IMR-90 (cell line): ENCODE measurements at regions not wholly inside any gene's neighbourhood (a gene's known extent, or its start where the extent isn't known, plus 50 kb on each side); places are given as distances from the start of the nearest gene placed in this dataset.

Experiments used
- ATAC-seq: fragments of 200-7000 bp; cut with Tn5 transposase; 2 replicates; pipeline ENCODE4 v1.9.1; 2020; ENCODE audit warnings: low read depth, mild to moderate bottlenecking, moderate library complexity
- BruUV-seq: library from RNA; stranded (reverse); fragments of 400-500 nt; replicated peaks from 2 replicates; lab custom pipeline; 2021; lab: Mats Ljungman, UMichigan
- CTCF ChIA-PET: fragments of 300-600 bp; formaldehyde crosslinking; extraction: SDS; loops from one replicate; lab custom pipeline; 2021; ENCODE audit warnings: antibody characterized with exemption; lab: Yijun Ruan, JAX
- POLR2A ChIA-PET: fragments of 300-600 bp; sonication (Branson Sonifier 250); formaldehyde crosslinking; loops from one replicate; lab custom pipeline; 2022; ENCODE audit warnings: antibody characterized with exemption; ENCODE audit not compliant: unreplicated experiment; lab: Charles Lee
- DNase-seq: peaks from one replicate; pipeline ENCODE4 v3.0.0; 2013
- H2AFZ ChIP-seq: replicated peaks from 2 replicates; pipeline ENCODE3; 2013; ENCODE audit warnings: low read length, mild to moderate bottlenecking; ENCODE audit not compliant: poor library complexity
- H2AK5ac ChIP-seq: 2 replicates; pipeline ENCODE4 v1.6.1; 2013; ENCODE audit warnings: low read depth, low read length, inconsistent platforms
- H2AK9ac ChIP-seq: replicated peaks from 2 replicates; pipeline ENCODE3; 2013; ENCODE audit warnings: mild to moderate bottlenecking, low read depth, low read length, moderate library complexity; ENCODE audit not compliant: poor library complexity
- H2BK120ac ChIP-seq: 2 replicates; pipeline ENCODE4 v1.6.1; 2013; ENCODE audit warnings: low read depth, low read length, inconsistent platforms
- H2BK15ac ChIP-seq: 3 replicates; pipeline ENCODE4 v1.6.1; 2013; ENCODE audit warnings: low read depth, low read length, inconsistent platforms
- H2BK20ac ChIP-seq: 2 replicates; pipeline ENCODE4 v1.6.1; 2013; ENCODE audit warnings: low read depth, mild to moderate bottlenecking, inconsistent platforms, low read length, moderate library complexity
- H2BK5ac ChIP-seq: 2 replicates; pipeline ENCODE4 v1.6.1; 2013; ENCODE audit warnings: mild to moderate bottlenecking, low read depth, low read length, inconsistent platforms; ENCODE audit not compliant: poor library complexity, severe bottlenecking
- H3K14ac ChIP-seq: replicated peaks from 2 replicates; pipeline ENCODE4 v1.6.1; 2013; ENCODE audit warnings: low read depth, low read length, inconsistent platforms
- H3K18ac ChIP-seq: 2 replicates; pipeline ENCODE4 v1.6.1; 2013; ENCODE audit warnings: low read depth, low read length, control low read depth
- H3K23ac ChIP-seq: 2 replicates; pipeline ENCODE4 v1.6.1; 2013; ENCODE audit warnings: low read depth, low read length, inconsistent platforms
- H3K27ac ChIP-seq: 2 replicates; pipeline ENCODE4 v1.5.1; 2013; ENCODE audit warnings: mild to moderate bottlenecking, control low read depth, low read length; ENCODE audit not compliant: insufficient read depth
- H3K27me3 ChIP-seq: 2 replicates; pipeline ENCODE4 v1.6.1; 2013; ENCODE audit warnings: low read length; ENCODE audit not compliant: control insufficient read depth, insufficient read depth
- H3K36me3 ChIP-seq: 2 replicates; pipeline ENCODE4 v1.6.1; 2013; ENCODE audit warnings: low read length, mixed read lengths; ENCODE audit not compliant: control insufficient read depth, insufficient read depth
- H3K4ac ChIP-seq: 2 replicates; pipeline ENCODE4 v1.6.1; 2013; ENCODE audit warnings: low read depth, low read length, inconsistent platforms
- H3K4me1 ChIP-seq: 2 replicates; pipeline ENCODE4 v1.6.1; 2013; ENCODE audit warnings: low read length, mixed read lengths; ENCODE audit not compliant: control insufficient read depth, insufficient read depth
- H3K4me2 ChIP-seq: 2 replicates; pipeline ENCODE4 v1.6.1; 2013; ENCODE audit warnings: low read depth, mild to moderate bottlenecking, control low read depth, low read length, moderate library complexity
- H3K4me3 ChIP-seq: 2 replicates; pipeline ENCODE4 v1.5.1; 2013; ENCODE audit warnings: low read depth, mild to moderate bottlenecking, control low read depth, low read length, moderate library complexity; ENCODE audit not compliant: insufficient read depth
- H3K56ac ChIP-seq: 2 replicates; pipeline ENCODE4 v1.6.1; 2013; ENCODE audit warnings: low read length, inconsistent platforms; ENCODE audit not compliant: insufficient read depth; ENCODE audit errors: extremely low read depth
- H3K79me1 ChIP-seq, 2 experiments: 2 replicates each; pipeline ENCODE4 v1.6.1; 2013; ENCODE audit warnings: low read length in 2 of 2, inconsistent platforms in 1 of 2, low read depth in 1 of 2
- H3K9ac ChIP-seq: 2 replicates; pipeline ENCODE4 v1.6.1; 2013; ENCODE audit warnings: low read depth, low read length, control low read depth
- H3K9me1 ChIP-seq: 2 replicates; pipeline ENCODE4 v1.6.1; 2013; ENCODE audit warnings: low read length, inconsistent platforms; ENCODE audit not compliant: insufficient read depth
- H3K9me3 ChIP-seq: 2 replicates; pipeline ENCODE4 v1.6.1; 2013; ENCODE audit warnings: low read length; ENCODE audit not compliant: control insufficient read depth, insufficient read depth
- H4K20me1 ChIP-seq: 2 replicates; pipeline ENCODE4 v1.6.1; 2013; ENCODE audit warnings: low read length, inconsistent platforms; ENCODE audit not compliant: insufficient read depth
- H4K5ac ChIP-seq: 2 replicates; pipeline ENCODE4 v1.6.1; 2013; ENCODE audit warnings: mild to moderate bottlenecking, low read depth, low read length, control low read depth
- H4K8ac ChIP-seq, 2 experiments: 2 replicates each; pipeline ENCODE4 v1.6.1; 2013; ENCODE audit warnings: low read depth in 2 of 2, low read length in 2 of 2, control low read depth in 1 of 2, inconsistent platforms in 1 of 2
- H4K91ac ChIP-seq: 2 replicates; pipeline ENCODE4 v1.6.1; 2013; ENCODE audit warnings: low read depth, low read length, inconsistent platforms; ENCODE audit not compliant: insufficient read depth
- CEBPB ChIP-seq: IDR thresholded peaks from 2 replicates; pipeline ENCODE4 v1.6.1; 2012; ENCODE audit warnings: low read depth, low read length, improper control_type of control experiment
- CHD1 ChIP-seq: IDR thresholded peaks from 2 replicates; pipeline ENCODE4 v1.6.1; 2012; ENCODE audit warnings: low read depth, low read length, improper control_type of control experiment
- CTCF ChIP-seq: conservative IDR thresholded peaks from 2 replicates; pipeline ENCODE4 v1.5.1; 2012; ENCODE audit warnings: mild to moderate bottlenecking, low read depth, low read length, improper control_type of control experiment
- FOS ChIP-seq: fragments of 150-350 bp; IDR thresholded peaks from 2 replicates; pipeline ENCODE4 v1.6.1; 2016; ENCODE audit warnings: low read depth, low read length
- MAFK ChIP-seq: IDR thresholded peaks from 2 replicates; pipeline ENCODE4 v1.6.1; 2012; ENCODE audit warnings: low read depth, low read length, improper control_type of control experiment
- MAZ ChIP-seq: IDR thresholded peaks from 2 replicates; pipeline ENCODE4 v1.6.1; 2012; ENCODE audit warnings: low read depth, mild to moderate bottlenecking, low read length, improper control_type of control experiment, moderate library complexity, borderline replicate concordance
- MXI1 ChIP-seq: IDR thresholded peaks from 2 replicates; pipeline ENCODE4 v1.6.1; 2012; ENCODE audit warnings: low read depth, mild to moderate bottlenecking, low read length, moderate library complexity, borderline replicate concordance
- NFE2L2 ChIP-seq: fragments of 150-350 bp; IDR thresholded peaks from 2 replicates; pipeline ENCODE4 v1.6.1; 2016; ENCODE audit warnings: low read depth, mild to moderate bottlenecking, low read length
- POLR2A ChIP-seq: IDR thresholded peaks from 2 replicates; pipeline ENCODE4 v1.6.1; 2012; ENCODE audit warnings: mild to moderate bottlenecking, low read depth, low read length
- RAD21 ChIP-seq: IDR thresholded peaks from 2 replicates; pipeline ENCODE4 v1.6.1; 2012; ENCODE audit warnings: low read length, improper control_type of control experiment
- RCOR1 ChIP-seq: IDR thresholded peaks from 2 replicates; pipeline ENCODE4 v1.6.1; 2012; ENCODE audit warnings: mild to moderate bottlenecking, low read length, improper control_type of control experiment; ENCODE audit not compliant: insufficient replicate concordance
- RFX5 ChIP-seq: IDR thresholded peaks from 2 replicates; pipeline ENCODE4 v1.8.0; 2012; ENCODE audit warnings: low read depth, mild to moderate bottlenecking, low read length, moderate library complexity
- SMC3 ChIP-seq: fragments of 150-350 bp; IDR thresholded peaks from 2 replicates; pipeline ENCODE4 v1.6.1; 2016; ENCODE audit warnings: low read depth, mild to moderate bottlenecking, antibody characterized with exemption, low read length, moderate library complexity
- WGBS, 2 experiments: methylation state at CpG; one replicate each; pipeline versions ENCODE4 v1.1.5 to v1.1.7; 2013; ENCODE audit warnings: missing lambda C conversion rate in 2 of 2; ENCODE audit not compliant: insufficient read length in 1 of 2; ENCODE audit errors: extremely low coverage in 2 of 2; 5-methylcytosine and 5-hydroxymethylcytosine counted together
- dilution Hi-C: fragments of 300-500 bp; cut with HindIII; formaldehyde crosslinking; loops from one replicate; pipeline ENCODE4 v1.14.3; 2018; ENCODE audit warnings: low sequenced_read_pairs; ENCODE audit not compliant: unreplicated experiment
- in situ Hi-C: fragments of 300-500 bp; cut with MboI; formaldehyde crosslinking; loops from 3 replicates; pipeline ENCODE4 v1.14.3; 2019; ENCODE audit warnings: low sequenced_read_pairs, inconsistent platforms, mixed read lengths
- intact Hi-C: fragments of 100-400 bp; cut with micrococcal nuclease; formaldehyde crosslinking; loops from 2 replicates; pipeline ENCODE4 v1.10.0; 2022
- TF ChIP-seq, protein P1 (sequence below): fragments of 150-350 bp; IDR thresholded peaks from 2 replicates; pipeline ENCODE4 v1.6.1; 2017; ENCODE audit warnings: mild to moderate bottlenecking, antibody characterized with exemption, low read length, low read depth
- TF ChIP-seq, protein P2 (sequence below): fragments of 150-350 bp; IDR thresholded peaks from 2 replicates; pipeline ENCODE4 v1.6.1; 2016; ENCODE audit warnings: low read depth, mild to moderate bottlenecking, low read length, moderate library complexity, borderline replicate concordance

GRCh38 chr5:147179562-147180147 is 55.2 kb upstream of the STK32A start:
- H3K4me1 ChIP-seq = peaks cover 2% of the 10 kb centered on the region; the same call in 1 of the 2 replicates
- no peak overlapping the region for H3K4me2 ChIP-seq
- no peak overlapping the region for H3K9ac ChIP-seq
- no peak overlapping the region for H4K91ac ChIP-seq
- no peak overlapping the region for H2AK5ac ChIP-seq
- no peak overlapping the region for H2BK120ac ChIP-seq
- H2BK5ac ChIP-seq = no peak overlapping the region
- no peaks in the 10 kb centered on the region for H3K27me3 ChIP-seq
- H3K79me1 ChIP-seq = no peaks in the 10 kb centered on the region
- no peak overlapping the region for H3K18ac ChIP-seq
- H3K36me3 ChIP-seq = no peaks in the 10 kb centered on the region
- H4K5ac ChIP-seq = no peak overlapping the region
- H3K56ac ChIP-seq = no peak overlapping the region
- H3K23ac ChIP-seq = no peak overlapping the region
- H4K8ac ChIP-seq = no peak overlapping the region
- ChIA-PET CTCF (interaction anchor here (4.7 kb wide), 1 partner anchor 9 kb away, joined by 36 read pairs; no protein-coding TSS in a partner anchor), POLR2A (no interaction called here)
- H2AK9ac ChIP-seq = no peak overlapping the region
- TF ChIP-seq CTCF = no peak
- TF ChIP-seq FOS = no peak
- TF ChIP-seq, protein P1, sequence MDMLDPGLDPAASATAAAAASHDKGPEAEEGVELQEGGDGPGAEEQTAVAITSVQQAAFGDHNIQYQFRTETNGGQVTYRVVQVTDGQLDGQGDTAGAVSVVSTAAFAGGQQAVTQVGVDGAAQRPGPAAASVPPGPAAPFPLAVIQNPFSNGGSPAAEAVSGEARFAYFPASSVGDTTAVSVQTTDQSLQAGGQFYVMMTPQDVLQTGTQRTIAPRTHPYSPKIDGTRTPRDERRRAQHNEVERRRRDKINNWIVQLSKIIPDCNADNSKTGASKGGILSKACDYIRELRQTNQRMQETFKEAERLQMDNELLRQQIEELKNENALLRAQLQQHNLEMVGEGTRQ = no peak
- TF ChIP-seq MXI1 = no peak
- no peak for TF ChIP-seq MAZ
- TF ChIP-seq MAFK = no peak
- no peak for TF ChIP-seq CEBPB
- no peak for TF ChIP-seq SMC3
- TF ChIP-seq POLR2A = no peak
- TF ChIP-seq RFX5 = no peak
- TF ChIP-seq RAD21 = no peak
- TF ChIP-seq CHD1 = no peak
- TF ChIP-seq, protein P2, sequence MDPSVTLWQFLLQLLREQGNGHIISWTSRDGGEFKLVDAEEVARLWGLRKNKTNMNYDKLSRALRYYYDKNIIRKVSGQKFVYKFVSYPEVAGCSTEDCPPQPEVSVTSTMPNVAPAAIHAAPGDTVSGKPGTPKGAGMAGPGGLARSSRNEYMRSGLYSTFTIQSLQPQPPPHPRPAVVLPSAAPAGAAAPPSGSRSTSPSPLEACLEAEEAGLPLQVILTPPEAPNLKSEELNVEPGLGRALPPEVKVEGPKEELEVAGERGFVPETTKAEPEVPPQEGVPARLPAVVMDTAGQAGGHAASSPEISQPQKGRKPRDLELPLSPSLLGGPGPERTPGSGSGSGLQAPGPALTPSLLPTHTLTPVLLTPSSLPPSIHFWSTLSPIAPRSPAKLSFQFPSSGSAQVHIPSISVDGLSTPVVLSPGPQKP = no peak
- no peak for TF ChIP-seq RCOR1
- no peak for TF ChIP-seq NFE2L2
- no peak for DNase-seq
- no CpG with 5 or more reads among the region's 3 CpGs for WGBS, 2 experiments
- dilution Hi-C loops = no loop called here
- no peaks in the 10 kb centered on the region for H4K20me1 ChIP-seq
- no peak overlapping the region for H3K14ac ChIP-seq
- H2BK15ac ChIP-seq = no peak overlapping the region
- H2BK20ac ChIP-seq = no peak overlapping the region
- BruUV-seq = no TSS peak
- no peaks in the 10 kb centered on the region for H3K9me1 ChIP-seq
- intact Hi-C loops = no loop called here
- no peak overlapping the region for H3K4me3 ChIP-seq
- no peak overlapping the region for H2AFZ ChIP-seq
- no peak for ATAC-seq
- H3K9me3 ChIP-seq = no peaks in the 10 kb centered on the region
- in situ Hi-C loops = no loop called here
- H3K27ac ChIP-seq = no peak overlapping the region
- no peak overlapping the region for H3K4ac ChIP-seq
